ENCODE measurements at regions not wholly inside any gene's neighbourhood (a gene's known extent, or its start where the extent isn't known, plus 50 kb on each side); places are given as distances from the start of the nearest gene placed in this dataset.

- H3K27ac ChIP-seq (ENCODE audit: low read depth, low read length): no peak overlapping the region
- no peaks in the 10 kb centered on the region for H3K27me3 ChIP-seq (ENCODE audit: insufficient read depth, low read length)
- H3K9ac ChIP-seq (ENCODE audit: low read depth, low read length): no peak overlapping the region
- 95% methylated on average over 11 of the region's 11 CpGs for WGBS
- no peaks in the 10 kb centered on the region for H3K4me1 ChIP-seq (ENCODE audit: insufficient read depth, low read length)
- no peaks in the 10 kb centered on the region for H3K9me3 ChIP-seq (ENCODE audit: insufficient read depth, low read depth, low read length)
- no peaks in the 10 kb centered on the region for H3K36me3 ChIP-seq (ENCODE audit: insufficient read depth, low read length)
- H3K4me3 ChIP-seq (ENCODE audit: low read length): no peak overlapping the region
Measured at GRCh38 chr11:23520226-23520960, 660.1 kb upstream of the CCDC179 start.

- WGBS: 97% methylated on average over 3 of the region's 4 CpGs
- H3K36me3 ChIP-seq (ENCODE audit: insufficient read depth, low read length): no peaks in the 10 kb centered on the region
- no peak overlapping the region for H3K9ac ChIP-seq (ENCODE audit: low read depth, low read length)
- H3K4me3 ChIP-seq (ENCODE audit: low read length): no peak overlapping the region
- H3K27me3 ChIP-seq (ENCODE audit: insufficient read depth, low read length): no peaks in the 10 kb centered on the region
- H3K27ac ChIP-seq (ENCODE audit: low read depth, low read length): no peak overlapping the region
- no peaks in the 10 kb centered on the region for H3K9me3 ChIP-seq (ENCODE audit: insufficient read depth, low read depth, low read length)
- H3K4me1 ChIP-seq (ENCODE audit: insufficient read depth, low read length): peaks cover 6% of the 10 kb centered on the region; the same call in 1 of the 2 replicates
Measured at GRCh38 chr11:23536907-23537306, 676.6 kb upstream of the CCDC179 start.

- no peaks in the 10 kb centered on the region for H3K9me3 ChIP-seq (ENCODE audit: insufficient read depth, low read depth, low read length)
- no peaks in the 10 kb centered on the region for H3K27me3 ChIP-seq (ENCODE audit: insufficient read depth, low read length)
- WGBS: 92% methylated on average over 5 of the region's 5 CpGs
- H3K27ac ChIP-seq (ENCODE audit: low read depth, low read length): no peak overlapping the region
- H3K9ac ChIP-seq (ENCODE audit: low read depth, low read length): no peak overlapping the region
- peaks cover 11% of the 10 kb centered on the region for H3K4me1 ChIP-seq (ENCODE audit: insufficient read depth, low read length)
- H3K36me3 ChIP-seq (ENCODE audit: insufficient read depth, low read length): no peaks in the 10 kb centered on the region
- no peak overlapping the region for H3K4me3 ChIP-seq (ENCODE audit: low read length)
Measured at GRCh38 chr11:23539556-23539955, 679.3 kb upstream of the CCDC179 start.

- Histone ChIP-seq H3K27me3 (ENCODE audit: insufficient read depth, low read length) (no peaks in the 10 kb centered on the region), H3K9me3 (ENCODE audit: insufficient read depth, low read depth, low read length) (no peaks in the 10 kb centered on the region), H3K27ac (ENCODE audit: low read depth, low read length) (no peak overlapping the region), H3K4me1 (ENCODE audit: insufficient read depth, low read length) (peaks cover 11% of the 10 kb centered on the region), H3K36me3 (ENCODE audit: insufficient read depth, low read length) (no peaks in the 10 kb centered on the region), H3K4me3 (ENCODE audit: low read length) (no peak overlapping the region), H3K9ac (ENCODE audit: low read depth, low read length) (no peak overlapping the region)
- WGBS: 25% methylated on average over 8 of the region's 8 CpGs
Measured at GRCh38 chr11:23540101-23540561, 679.9 kb upstream of the CCDC179 start.

- no peaks in the 10 kb centered on the region for H3K27me3 ChIP-seq (ENCODE audit: insufficient read depth, low read length)
- no peaks in the 10 kb centered on the region for H3K36me3 ChIP-seq (ENCODE audit: insufficient read depth, low read length)
- no peak overlapping the region for H3K27ac ChIP-seq (ENCODE audit: low read depth, low read length)
- H3K9ac ChIP-seq (ENCODE audit: low read depth, low read length): no peak overlapping the region
- H3K4me1 ChIP-seq (ENCODE audit: insufficient read depth, low read length): peaks cover 11% of the 10 kb centered on the region
- no peaks in the 10 kb centered on the region for H3K9me3 ChIP-seq (ENCODE audit: insufficient read depth, low read depth, low read length)
- no CpG with 5 or more reads among the region's 1 CpG for WGBS
- H3K4me3 ChIP-seq (ENCODE audit: low read length): no peak overlapping the region
Measured at GRCh38 chr11:23542189-23542588, 681.9 kb upstream of the CCDC179 start.

- peaks cover 11% of the 10 kb centered on the region for H3K4me1 ChIP-seq (ENCODE audit: insufficient read depth, low read length)
- no peaks in the 10 kb centered on the region for H3K9me3 ChIP-seq (ENCODE audit: insufficient read depth, low read depth, low read length)
- H3K27ac ChIP-seq (ENCODE audit: low read depth, low read length): no peak overlapping the region
- H3K27me3 ChIP-seq (ENCODE audit: insufficient read depth, low read length): no peaks in the 10 kb centered on the region
- H3K4me3 ChIP-seq (ENCODE audit: low read length): no peak overlapping the region
- 88% methylated on average over 2 of the region's 3 CpGs for WGBS
- no peaks in the 10 kb centered on the region for H3K36me3 ChIP-seq (ENCODE audit: insufficient read depth, low read length)
- no peak overlapping the region for H3K9ac ChIP-seq (ENCODE audit: low read depth, low read length)
Measured at GRCh38 chr11:23542816-23543215, 682.5 kb upstream of the CCDC179 start.

- WGBS: 92% methylated on average over 3 of the region's 3 CpGs
- Histone ChIP-seq H3K9ac (ENCODE audit: low read depth, low read length) (no peak overlapping the region), H3K4me1 (ENCODE audit: insufficient read depth, low read length) (peaks cover 11% of the 10 kb centered on the region), H3K9me3 (ENCODE audit: insufficient read depth, low read depth, low read length) (no peaks in the 10 kb centered on the region), H3K4me3 (ENCODE audit: low read length) (no peak overlapping the region), H3K27ac (ENCODE audit: low read depth, low read length) (no peak overlapping the region), H3K36me3 (ENCODE audit: insufficient read depth, low read length) (no peaks in the 10 kb centered on the region), H3K27me3 (ENCODE audit: insufficient read depth, low read length) (no peaks in the 10 kb centered on the region)
Measured at GRCh38 chr11:23543651-23544222, 683.5 kb upstream of the CCDC179 start.

- Histone ChIP-seq H3K27ac (ENCODE audit: low read depth, low read length) (no peak overlapping the region), H3K9me3 (ENCODE audit: insufficient read depth, low read depth, low read length) (no peaks in the 10 kb centered on the region), H3K4me1 (ENCODE audit: insufficient read depth, low read length) (no peaks in the 10 kb centered on the region), H3K4me3 (ENCODE audit: low read length) (no peak overlapping the region), H3K36me3 (ENCODE audit: insufficient read depth, low read length) (no peaks in the 10 kb centered on the region), H3K27me3 (ENCODE audit: insufficient read depth, low read length) (no peaks in the 10 kb centered on the region), H3K9ac (ENCODE audit: low read depth, low read length) (no peak overlapping the region)
- no CpG with 5 or more reads among the region's 1 CpG for WGBS
Measured at GRCh38 chr11:23551706-23552105, 691.4 kb upstream of the CCDC179 start.

- H3K27ac ChIP-seq (ENCODE audit: low read depth, low read length): no peak overlapping the region
Measured at GRCh38 chr11:23554002-23554401, 693.7 kb upstream of the CCDC179 start.

GRCh38 chr11:23555085-23555484 is 694.8 kb upstream of the CCDC179 start:
- no peak overlapping the region for H3K9ac ChIP-seq (ENCODE audit: low read depth, low read length)
- no peak overlapping the region for H3K4me3 ChIP-seq (ENCODE audit: low read length)
- H3K27ac ChIP-seq (ENCODE audit: low read depth, low read length): no peak overlapping the region
- H3K9me3 ChIP-seq (ENCODE audit: insufficient read depth, low read depth, low read length): no peaks in the 10 kb centered on the region
- H3K4me1 ChIP-seq (ENCODE audit: insufficient read depth, low read length): no peaks in the 10 kb centered on the region
- WGBS: 88% methylated on average over 1 of the region's 1 CpG
- no peaks in the 10 kb centered on the region for H3K27me3 ChIP-seq (ENCODE audit: insufficient read depth, low read length)
- no peaks in the 10 kb centered on the region for H3K36me3 ChIP-seq (ENCODE audit: insufficient read depth, low read length)

More at GRCh38 chr11:23554002-23554401, 693.7 kb upstream of the CCDC179 start:
- H3K36me3 ChIP-seq (ENCODE audit: insufficient read depth, low read length): no peaks in the 10 kb centered on the region
- H3K9me3 ChIP-seq (ENCODE audit: insufficient read depth, low read depth, low read length): no peaks in the 10 kb centered on the region
- no peak overlapping the region for H3K9ac ChIP-seq (ENCODE audit: low read depth, low read length)
- H3K4me1 ChIP-seq (ENCODE audit: insufficient read depth, low read length): no peaks in the 10 kb centered on the region
- WGBS: 100% methylated on average over 1 of the region's 1 CpG
- H3K4me3 ChIP-seq (ENCODE audit: low read length): no peak overlapping the region
- no peaks in the 10 kb centered on the region for H3K27me3 ChIP-seq (ENCODE audit: insufficient read depth, low read length)

GRCh38 chr11:23556163-23556750 is 696.0 kb upstream of the CCDC179 start:
- no peak overlapping the region for H3K27ac ChIP-seq (ENCODE audit: low read depth, low read length)
- no peaks in the 10 kb centered on the region for H3K9me3 ChIP-seq (ENCODE audit: insufficient read depth, low read depth, low read length)
- H3K27me3 ChIP-seq (ENCODE audit: insufficient read depth, low read length): no peaks in the 10 kb centered on the region
- no peaks in the 10 kb centered on the region for H3K36me3 ChIP-seq (ENCODE audit: insufficient read depth, low read length)
- no peak overlapping the region for H3K9ac ChIP-seq (ENCODE audit: low read depth, low read length)
- H3K4me1 ChIP-seq (ENCODE audit: insufficient read depth, low read length): no peaks in the 10 kb centered on the region
- 92% methylated on average over 2 of the region's 2 CpGs for WGBS
- H3K4me3 ChIP-seq (ENCODE audit: low read length): no peak overlapping the region
